ENCODE measurements at regions not wholly inside any gene's neighbourhood (a gene's known extent, or its start where the extent isn't known, plus 50 kb on each side); places are given as distances from the start of the nearest gene placed in this dataset.
"Not testable (repeated sequence)": the region's sequence is repeated elsewhere in the genome, so short reads cannot be mapped to it uniquely, and the experiment has no call there.

- not testable (repeated sequence) for TF ChIP-seq CTCF (IDR thresholded peaks at IDR 0.05 in 4 of 5, conservative IDR thresholded peaks at IDR 0.05 in 1 of 5); POLR2A (IDR thresholded peaks at IDR 0.05)
Measured at GRCh38 chr7:152589821-152590220, 86.1 kb downstream of the XRCC2 start.
